ENCODE measurements at regions not wholly inside any gene's neighbourhood (a gene's known extent, or its start where the extent isn't known, plus 50 kb on each side); places are given as distances from the start of the nearest gene placed in this dataset.

GRCh38 chr9:106277966-106278365 is 583.6 kb downstream of the TMEM38B start:
- intact Hi-C loops (cut with DNase I), result no loop called here
- no peaks in the 10 kb centered on the region for H3K4me1 ChIP-seq (replicated peaks)
- 82% methylated on average over 6 of the region's 6 CpGs for WGBS
- H3K27ac ChIP-seq, result no peak overlapping the region
- no peak for TF ChIP-seq CTCF (IDR thresholded peaks at IDR 0.05)
- TF ChIP-seq POLR2A (IDR thresholded peaks at IDR 0.05), result no peak
- TF ChIP-seq POLR2AphosphoS5 (IDR thresholded peaks at IDR 0.05), result no peak
- H3K36me3 ChIP-seq, result no peaks in the 10 kb centered on the region
- no peak for DNase-seq (ENCODE audit: low spot score)
- no peaks in the 10 kb centered on the region for H3K9me3 ChIP-seq
- H3K27me3 ChIP-seq (replicated peaks; ENCODE audit: insufficient read depth), result no peaks in the 10 kb centered on the region
- no peak overlapping the region for H3K4me3 ChIP-seq

GRCh38 chr9:106283769-106284168 is 579.2 kb upstream of the ZNF462 start:
- H3K4me3 ChIP-seq, result no peak overlapping the region
- WGBS, result 36% methylated on average over 5 of the region's 5 CpGs
- no peaks in the 10 kb centered on the region for H3K36me3 ChIP-seq
- no peak overlapping the region for H3K27ac ChIP-seq
- H3K27me3 ChIP-seq (replicated peaks; ENCODE audit: insufficient read depth), result peaks cover 3% of the 10 kb centered on the region
- H3K4me1 ChIP-seq (replicated peaks), result no peaks in the 10 kb centered on the region
- intact Hi-C loops (cut with DNase I), result no loop called here
- no peaks in the 10 kb centered on the region for H3K9me3 ChIP-seq
- DNase-seq (ENCODE audit: low spot score), result no peak
- TF ChIP-seq CTCF (IDR thresholded peaks at IDR 0.05) (no peak), POLR2A (IDR thresholded peaks at IDR 0.05) (no peak), POLR2AphosphoS5 (IDR thresholded peaks at IDR 0.05) (no peak)

- no peak for DNase-seq (ENCODE audit: low spot score)
- no peak for TF ChIP-seq CTCF (IDR thresholded peaks at IDR 0.05)
- TF ChIP-seq POLR2A (IDR thresholded peaks at IDR 0.05), result no peak
- TF ChIP-seq POLR2AphosphoS5 (IDR thresholded peaks at IDR 0.05), result no peak
- Histone ChIP-seq H3K36me3 (no peaks in the 10 kb centered on the region), H3K4me3 (no peak overlapping the region), H3K27me3 (replicated peaks; ENCODE audit: insufficient read depth) (peaks cover 3% of the 10 kb centered on the region), H3K4me1 (replicated peaks) (no peaks in the 10 kb centered on the region), H3K27ac (no peak overlapping the region), H3K9me3 (no peaks in the 10 kb centered on the region)
- 80% methylated on average over 4 of the region's 4 CpGs for WGBS
- intact Hi-C loops (cut with DNase I), result no loop called here
These were observed 578.7 kb upstream of the ZNF462 start for GRCh38 chr9:106284296-106284695.

- Histone ChIP-seq H3K9me3 (no peaks in the 10 kb centered on the region), H3K27me3 (replicated peaks; ENCODE audit: insufficient read depth) (peaks cover 3% of the 10 kb centered on the region), H3K36me3 (no peaks in the 10 kb centered on the region), H3K4me1 (replicated peaks) (no peaks in the 10 kb centered on the region), H3K4me3 (no peak overlapping the region), H3K27ac (no peak overlapping the region)
- no peak for TF ChIP-seq POLR2A (IDR thresholded peaks at IDR 0.05)
- no peak for TF ChIP-seq CTCF (IDR thresholded peaks at IDR 0.05)
- no peak for TF ChIP-seq POLR2AphosphoS5 (IDR thresholded peaks at IDR 0.05)
- intact Hi-C loops (cut with DNase I), result no loop called here
- no peak for DNase-seq (ENCODE audit: low spot score)
These were observed 576.7 kb upstream of the ZNF462 start for GRCh38 chr9:106286249-106286648.

- Histone ChIP-seq H3K4me1 (replicated peaks) (no peaks in the 10 kb centered on the region), H3K27ac (no peak overlapping the region), H3K4me3 (peak overlapping the region; percentile 5 to 6), H3K36me3 (no peaks in the 10 kb centered on the region), H3K27me3 (replicated peaks; ENCODE audit: insufficient read depth) (peaks cover 3% of the 10 kb centered on the region), H3K9me3 (no peaks in the 10 kb centered on the region)
- intact Hi-C loops (cut with DNase I), result no loop called here
- no peak for DNase-seq (ENCODE audit: low spot score)
- WGBS, result 20% methylated on average over 10 of the region's 10 CpGs
- TF ChIP-seq CTCF (IDR thresholded peaks at IDR 0.05) (no peak), POLR2AphosphoS5 (IDR thresholded peaks at IDR 0.05) (no peak), POLR2A (IDR thresholded peaks at IDR 0.05) (no peak)
These were observed 575.8 kb upstream of the ZNF462 start for GRCh38 chr9:106287091-106287631.
